HG03097 (cell line): ENCODE measurements at regions not wholly inside any gene's neighbourhood (a gene's known extent, or its start where the extent isn't known, plus 50 kb on each side); places are given as distances from the start of the nearest gene placed in this dataset.
A peak's percentile ranks its signal among the peaks of the same experiment; 100 is the strongest.
"Not testable (repeated sequence)": the region's sequence is repeated elsewhere in the genome, so short reads cannot be mapped to it uniquely, and the experiment has no call there.

Experiments used
- ATAC-seq: cut with Tn5 transposase; IDR thresholded peaks from one replicate; pipeline ENCODE4 v1.9.1; 2021; ENCODE audit not compliant: unreplicated experiment, low FRiP score

- not testable (repeated sequence) for ATAC-seq
Observed at GRCh38 chrX:79026742-79027141, 81.6 kb downstream of the P2RY10 start.

DNA sequence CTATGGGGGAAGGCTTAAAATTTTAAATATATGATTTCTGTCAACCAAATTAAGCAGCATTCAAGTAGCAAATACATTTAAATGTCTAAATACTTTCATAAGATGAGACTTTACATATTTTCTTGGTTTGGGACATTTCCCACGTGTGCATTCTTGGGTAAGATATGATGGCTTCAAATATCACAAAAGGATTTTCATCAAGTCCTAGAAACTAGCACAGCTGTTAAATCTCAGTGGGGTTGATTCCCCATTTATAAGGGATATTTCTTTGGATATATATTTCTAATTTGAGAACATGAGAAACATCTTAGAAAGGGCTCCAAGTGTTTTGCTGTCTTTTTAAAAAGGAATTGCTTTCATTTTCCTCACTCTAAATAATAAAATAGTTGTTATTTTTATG, 90.2 kb downstream of the P2RY10 start:
- no peak for ATAC-seq

- ATAC-seq, result no peak
Observed at GRCh38 chrX:79036157-79036880, 91.1 kb downstream of the P2RY10 start.

DNA sequence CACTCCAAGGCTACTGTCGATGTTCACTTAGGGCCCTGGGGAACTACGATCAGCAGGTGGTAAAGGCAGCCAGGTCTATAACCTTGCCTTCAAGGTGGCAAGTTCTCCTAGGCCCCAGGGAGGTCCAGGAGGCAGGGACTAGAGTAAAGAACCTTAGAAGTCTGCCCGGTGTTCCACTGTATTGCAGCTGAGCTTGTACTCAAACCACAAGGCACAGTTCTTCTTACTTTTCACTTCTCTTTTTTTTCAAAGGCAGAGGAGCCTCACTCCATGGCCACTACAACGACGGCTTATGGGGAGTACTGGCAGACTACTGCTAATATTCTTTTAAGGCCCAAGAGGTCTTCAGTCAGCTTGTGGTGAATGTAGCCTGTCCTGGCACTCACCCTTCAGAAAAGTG, 78.8 kb upstream of the GPR174 start:
- ATAC-seq, result peak; percentile 89

- ATAC-seq, result no peak
Observed at GRCh38 chrX:79078114-79078513, 66.4 kb upstream of the GPR174 start.

GRCh38 chrX:79079477-79079876, 65.0 kb upstream of the GPR174 start:
- no peak for ATAC-seq

DNA sequence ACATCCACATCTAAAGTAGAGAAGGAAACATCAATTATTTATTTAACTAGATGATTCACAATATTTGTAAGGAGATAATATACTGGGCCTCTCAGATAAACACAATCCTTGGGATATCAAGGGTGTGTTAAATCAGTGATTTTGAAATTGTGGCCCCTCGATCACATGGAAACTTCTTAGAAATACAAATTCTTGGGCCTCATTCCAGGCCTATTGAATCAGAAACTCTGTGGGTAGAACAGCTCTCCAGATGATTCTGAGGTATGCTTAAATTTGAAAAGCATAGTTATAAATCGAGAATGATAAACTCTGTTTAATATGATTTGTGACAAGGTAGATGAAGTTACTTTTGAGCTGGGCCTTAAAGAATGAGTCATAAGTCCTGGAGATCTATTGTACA, 64.3 kb upstream of the GPR174 start:
- ATAC-seq, result no peak

- ATAC-seq, result no peak
Observed at GRCh38 chrX:79081895-79082512, 62.5 kb upstream of the GPR174 start.

DNA sequence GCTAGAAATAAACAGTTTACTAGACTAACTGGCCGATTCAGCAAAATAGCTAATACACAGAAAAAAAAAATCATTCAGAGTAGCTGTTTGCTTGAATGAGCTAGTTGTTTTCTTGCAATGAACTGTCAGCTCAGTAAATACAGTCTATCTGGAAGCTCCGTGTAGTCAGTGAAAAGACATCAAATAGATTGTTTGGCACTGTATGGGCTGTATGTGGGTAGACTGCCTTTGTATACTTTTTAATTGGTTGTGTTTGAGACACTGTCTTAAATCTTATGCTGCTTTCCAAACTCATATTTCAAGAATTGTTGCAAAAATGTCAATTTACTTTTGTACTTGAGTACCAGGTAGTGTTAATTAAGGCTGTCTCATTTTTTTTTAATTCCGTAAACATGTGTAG, 61.6 kb upstream of the GPR174 start:
- ATAC-seq, result no peak

DNA sequence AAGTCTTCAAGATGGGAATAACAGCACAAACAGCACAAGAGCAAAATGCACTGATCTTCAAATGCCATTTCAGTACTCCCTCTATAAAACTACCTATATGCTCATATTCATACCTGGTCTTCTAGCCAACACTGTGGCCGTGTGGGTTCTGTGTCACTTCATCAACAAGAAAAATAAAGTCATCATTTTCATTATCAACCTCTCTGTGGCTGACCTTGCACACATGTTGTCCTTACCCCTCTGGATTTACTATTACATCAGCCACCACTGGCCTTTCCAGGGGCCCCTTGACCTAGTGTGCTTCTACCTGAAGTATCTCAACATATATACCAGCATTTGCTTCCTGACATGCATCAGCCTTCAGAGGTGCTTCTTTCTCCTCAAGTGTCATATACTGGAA, 59.6 kb upstream of the GPR174 start:
- no peak for ATAC-seq

GRCh38 chrX:79089896-79090584, 54.4 kb upstream of the GPR174 start:
- ATAC-seq, result no peak

GRCh38 chrX:79094075-79094832, 50.2 kb upstream of the GPR174 start:
- no peak for ATAC-seq
